ENCODE measurements at regions not wholly inside any gene's neighbourhood (a gene's known extent, or its start where the extent isn't known, plus 50 kb on each side); places are given as distances from the start of the nearest gene placed in this dataset.

- DNase-seq (ENCODE audit: low read depth, low spot score) (no peak), FAIRE-seq (no peak)
- Histone ChIP-seq H3K9ac (replicated peaks; ENCODE audit: extremely low read depth, insufficient read depth, low read length) (no peak overlapping the region), H3K79me2 (ENCODE audit: control insufficient read depth, insufficient read depth, low read length) (no peaks in the 10 kb centered on the region), H3K9me1 (replicated peaks; ENCODE audit: control insufficient read depth, extremely low read depth, insufficient read depth, low read length) (no peaks in the 10 kb centered on the region), H3K9me3 (replicated peaks; ENCODE audit: control insufficient read depth, insufficient read depth, low read length) (no peaks in the 10 kb centered on the region), H3K4me1 (ENCODE audit: control insufficient read depth, extremely low read depth, insufficient read depth, low read length) (no peaks in the 10 kb centered on the region), H3K4me2 (ENCODE audit: insufficient read depth, low read length) (no peak overlapping the region), H3K27ac (ENCODE audit: insufficient read depth, low read depth, low read length) (no peak overlapping the region), H3K36me3 (ENCODE audit: control insufficient read depth in 2 of 2, extremely low read depth in 1 of 2, insufficient read depth in 2 of 2, low read length in 2 of 2) (no peaks in the 10 kb centered on the region), H4K20me1 (replicated peaks; ENCODE audit: control insufficient read depth, extremely low read depth, insufficient read depth, low read length) (no peaks in the 10 kb centered on the region), H3K27me3 (ENCODE audit: control insufficient read depth in 2 of 2, insufficient read depth in 2 of 2, low read length in 2 of 2) (peaks cover 0 to 4% of the 10 kb centered on the region in 2 experiments), H3K4me3 (replicated peaks in 1 of 3; ENCODE audit: insufficient read depth in 1 of 3, low read depth in 1 of 3, low read length in 3 of 3) (no peak overlapping the region), H2AFZ (ENCODE audit: low read depth, low read length) (no peak overlapping the region)
- POLR2A ChIA-PET: no interaction called here
- intact Hi-C loops (cut with micrococcal nuclease): no loop called here
- TF ChIP-seq POLR2A (IDR thresholded peaks at IDR 0.05; ENCODE audit: low read depth, low read length) (no peak), GATA2 (IDR thresholded peaks at IDR 0.05; ENCODE audit: insufficient read depth, insufficient read length, low read depth, low read length) (no peak), MYC (IDR thresholded peaks at IDR 0.05; ENCODE audit: low read depth, low read length) (no peak), FOS (IDR thresholded peaks at IDR 0.05; ENCODE audit: borderline replicate concordance, insufficient read depth, low read length) (no peak)
- TF ChIP-seq, protein P1, sequence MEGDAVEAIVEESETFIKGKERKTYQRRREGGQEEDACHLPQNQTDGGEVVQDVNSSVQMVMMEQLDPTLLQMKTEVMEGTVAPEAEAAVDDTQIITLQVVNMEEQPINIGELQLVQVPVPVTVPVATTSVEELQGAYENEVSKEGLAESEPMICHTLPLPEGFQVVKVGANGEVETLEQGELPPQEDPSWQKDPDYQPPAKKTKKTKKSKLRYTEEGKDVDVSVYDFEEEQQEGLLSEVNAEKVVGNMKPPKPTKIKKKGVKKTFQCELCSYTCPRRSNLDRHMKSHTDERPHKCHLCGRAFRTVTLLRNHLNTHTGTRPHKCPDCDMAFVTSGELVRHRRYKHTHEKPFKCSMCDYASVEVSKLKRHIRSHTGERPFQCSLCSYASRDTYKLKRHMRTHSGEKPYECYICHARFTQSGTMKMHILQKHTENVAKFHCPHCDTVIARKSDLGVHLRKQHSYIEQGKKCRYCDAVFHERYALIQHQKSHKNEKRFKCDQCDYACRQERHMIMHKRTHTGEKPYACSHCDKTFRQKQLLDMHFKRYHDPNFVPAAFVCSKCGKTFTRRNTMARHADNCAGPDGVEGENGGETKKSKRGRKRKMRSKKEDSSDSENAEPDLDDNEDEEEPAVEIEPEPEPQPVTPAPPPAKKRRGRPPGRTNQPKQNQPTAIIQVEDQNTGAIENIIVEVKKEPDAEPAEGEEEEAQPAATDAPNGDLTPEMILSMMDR (IDR thresholded peaks at IDR 0.05; ENCODE audit: extremely low read depth in 1 of 2, insufficient read depth in 1 of 2, low read depth in 1 of 2, low read length in 2 of 2): no peak
- dilution Hi-C loops (cut with MboI; ENCODE audit: extremely low pct_ligation_motif_present, low sequenced_read_pairs): no loop called here
- no TSS peak for BruUV-seq (replicated peaks)
- CTCF ChIA-PET: no interaction called here
These were observed 245.8 kb downstream of the CSNK2A3 start for GRCh38 chr11:11107076-11107723.

- no peaks in the 10 kb centered on the region for H4K20me1 ChIP-seq (replicated peaks; ENCODE audit: control insufficient read depth, extremely low read depth, insufficient read depth, low read length)
- FAIRE-seq (no peak), DNase-seq (ENCODE audit: low read depth, low spot score) (no peak)
- H3K9me1 ChIP-seq (replicated peaks; ENCODE audit: control insufficient read depth, extremely low read depth, insufficient read depth, low read length): no peaks in the 10 kb centered on the region
- H3K9me3 ChIP-seq (replicated peaks; ENCODE audit: control insufficient read depth, insufficient read depth, low read length): no peaks in the 10 kb centered on the region
- no peak overlapping the region for H3K4me3 ChIP-seq (replicated peaks in 1 of 3; ENCODE audit: insufficient read depth in 1 of 3, low read depth in 1 of 3, low read length in 3 of 3)
- H3K27ac ChIP-seq (ENCODE audit: insufficient read depth, low read depth, low read length): no peak overlapping the region
- H3K36me3 ChIP-seq (ENCODE audit: control insufficient read depth in 2 of 2, extremely low read depth in 1 of 2, insufficient read depth in 2 of 2, low read length in 2 of 2): no peaks in the 10 kb centered on the region
- TF ChIP-seq MYC (IDR thresholded peaks at IDR 0.05; ENCODE audit: low read depth, low read length) (no peak), FOS (IDR thresholded peaks at IDR 0.05; ENCODE audit: borderline replicate concordance, insufficient read depth, low read length) (no peak), POLR2AphosphoS5 (IDR thresholded peaks at IDR 0.05; ENCODE audit: insufficient read depth, low read depth, low read length) (no peak), POLR2A (IDR thresholded peaks at IDR 0.05; ENCODE audit: low read depth, low read length) (no peak), EZH2 (IDR thresholded peaks at IDR 0.05; ENCODE audit: borderline replicate concordance, low read depth, low read length, severe bottlenecking) (no peak), JUN (IDR thresholded peaks at IDR 0.05; ENCODE audit: borderline replicate concordance, insufficient read depth, insufficient read length, low read depth) (no peak), GATA2 (IDR thresholded peaks at IDR 0.05; ENCODE audit: insufficient read depth, insufficient read length, low read depth, low read length) (no peak)
- TF ChIP-seq, protein P2, sequence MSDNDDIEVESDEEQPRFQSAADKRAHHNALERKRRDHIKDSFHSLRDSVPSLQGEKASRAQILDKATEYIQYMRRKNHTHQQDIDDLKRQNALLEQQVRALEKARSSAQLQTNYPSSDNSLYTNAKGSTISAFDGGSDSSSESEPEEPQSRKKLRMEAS (IDR thresholded peaks at IDR 0.05; ENCODE audit: insufficient read depth, insufficient read length): no peak
- TF ChIP-seq, protein P1 (IDR thresholded peaks at IDR 0.05; ENCODE audit: extremely low read depth in 1 of 2, insufficient read depth in 1 of 2, low read depth in 1 of 2, low read length in 2 of 2): no peak
- ChIA-PET CTCF (interaction anchor here (0.6 kb wide), 1 partner anchor 24 kb away, joined by 3 read pairs; no protein-coding TSS in a partner anchor), POLR2A (no interaction called here)
- intact Hi-C loops (cut with micrococcal nuclease) (no loop called here), dilution Hi-C loops (cut with MboI; ENCODE audit: extremely low pct_ligation_motif_present, low sequenced_read_pairs) (no loop called here)
- H3K79me2 ChIP-seq (ENCODE audit: control insufficient read depth, insufficient read depth, low read length): no peaks in the 10 kb centered on the region
- no peaks in the 10 kb centered on the region for H3K4me1 ChIP-seq (ENCODE audit: control insufficient read depth, extremely low read depth, insufficient read depth, low read length)
- no peak overlapping the region for H3K4me2 ChIP-seq (ENCODE audit: insufficient read depth, low read length)
- H3K27me3 ChIP-seq (ENCODE audit: control insufficient read depth in 2 of 2, insufficient read depth in 2 of 2, low read length in 2 of 2): peaks cover 0 to 4% of the 10 kb centered on the region in 2 experiments
- no peak overlapping the region for H2AFZ ChIP-seq (ENCODE audit: low read depth, low read length)
- BruUV-seq (replicated peaks): no TSS peak
- no peak overlapping the region for H3K9ac ChIP-seq (replicated peaks; ENCODE audit: extremely low read depth, insufficient read depth, low read length)
These were observed 247.5 kb upstream of the ZBED5 start for GRCh38 chr11:11105361-11105760.
